B cell (primary cell): ENCODE measurements at regions not wholly inside any gene's neighbourhood (a gene's known extent, or its start where the extent isn't known, plus 50 kb on each side); places are given as distances from the start of the nearest gene placed in this dataset.

ENCODE experiments used
- EZH2 ChIP-seq: IDR thresholded peaks from 2 replicates; pipeline ENCODE4 v1.6.1; 2012; ENCODE audit warnings: borderline replicate concordance, low read depth, mild to moderate bottlenecking, moderate library complexity, low read length; ENCODE audit not compliant: insufficient read depth, poor library complexity, severe bottlenecking
- TF ChIP-seq, protein P1 (sequence below): fragments of 200-600 bp; IDR thresholded peaks from one replicate; pipeline ENCODE4 v1.8.0; 2022; ENCODE audit warnings: antibody characterized with exemption, mild to moderate bottlenecking

DNA sequence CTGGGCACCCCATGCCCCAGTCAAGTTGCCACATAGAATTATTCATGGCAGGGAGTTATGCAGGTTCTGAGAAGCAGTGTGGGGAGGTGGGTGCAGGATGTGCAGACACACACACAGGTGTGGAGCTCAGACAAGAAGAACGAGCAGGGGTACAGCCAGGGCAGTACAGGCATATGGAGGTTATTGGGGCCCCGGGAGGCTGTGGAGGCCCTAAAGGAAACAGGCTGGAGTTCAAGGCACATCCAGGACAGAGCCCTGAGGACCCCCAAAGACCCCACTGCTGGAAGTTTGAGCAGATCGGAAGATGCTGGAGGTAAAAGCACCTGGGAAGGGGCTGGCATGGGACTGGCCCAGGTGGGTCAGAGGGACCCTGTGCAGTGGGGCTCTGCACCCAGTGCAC is 171.3 kb downstream of the PSMG1 start:
- TF ChIP-seq, protein P1, sequence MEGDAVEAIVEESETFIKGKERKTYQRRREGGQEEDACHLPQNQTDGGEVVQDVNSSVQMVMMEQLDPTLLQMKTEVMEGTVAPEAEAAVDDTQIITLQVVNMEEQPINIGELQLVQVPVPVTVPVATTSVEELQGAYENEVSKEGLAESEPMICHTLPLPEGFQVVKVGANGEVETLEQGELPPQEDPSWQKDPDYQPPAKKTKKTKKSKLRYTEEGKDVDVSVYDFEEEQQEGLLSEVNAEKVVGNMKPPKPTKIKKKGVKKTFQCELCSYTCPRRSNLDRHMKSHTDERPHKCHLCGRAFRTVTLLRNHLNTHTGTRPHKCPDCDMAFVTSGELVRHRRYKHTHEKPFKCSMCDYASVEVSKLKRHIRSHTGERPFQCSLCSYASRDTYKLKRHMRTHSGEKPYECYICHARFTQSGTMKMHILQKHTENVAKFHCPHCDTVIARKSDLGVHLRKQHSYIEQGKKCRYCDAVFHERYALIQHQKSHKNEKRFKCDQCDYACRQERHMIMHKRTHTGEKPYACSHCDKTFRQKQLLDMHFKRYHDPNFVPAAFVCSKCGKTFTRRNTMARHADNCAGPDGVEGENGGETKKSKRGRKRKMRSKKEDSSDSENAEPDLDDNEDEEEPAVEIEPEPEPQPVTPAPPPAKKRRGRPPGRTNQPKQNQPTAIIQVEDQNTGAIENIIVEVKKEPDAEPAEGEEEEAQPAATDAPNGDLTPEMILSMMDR = no peak
- TF ChIP-seq EZH2 = no peak
